Fibroblast of skin of back (primary cell): ENCODE measurements at regions not wholly inside any gene's neighbourhood (a gene's known extent, or its start where the extent isn't known, plus 50 kb on each side); places are given as distances from the start of the nearest gene placed in this dataset.

Experiments
- DNase-seq: peaks from one replicate; pipeline ENCODE4 v3.0.0-alpha.2; 2013

DNA sequence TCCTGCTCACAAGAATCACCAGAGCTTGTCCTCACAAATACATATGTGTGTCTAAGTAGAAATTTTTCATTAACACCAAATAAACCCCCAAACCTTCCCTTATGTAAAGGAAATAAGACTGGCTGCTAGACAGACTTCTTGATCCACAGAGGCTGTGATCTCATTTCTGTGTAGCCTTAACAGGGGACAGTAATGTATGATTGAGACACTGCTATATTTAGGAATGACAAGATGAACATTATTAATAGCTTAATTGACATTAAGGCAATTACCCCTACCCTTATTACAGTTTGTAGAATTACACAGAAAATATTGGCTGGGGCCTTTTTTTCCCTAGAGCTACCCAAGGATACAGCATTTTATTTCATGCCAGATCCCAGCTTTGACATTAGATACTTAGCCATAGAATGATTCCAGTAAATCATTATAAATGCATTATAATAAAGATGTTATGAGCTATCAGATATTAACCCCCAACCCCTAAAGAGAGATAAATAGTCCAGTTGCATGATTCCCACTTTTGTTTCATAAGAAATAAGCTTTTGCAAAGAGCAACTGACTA lies 392.1 kb upstream of the HNRNPA3 start:
- DNase-seq = no peak

DNA sequence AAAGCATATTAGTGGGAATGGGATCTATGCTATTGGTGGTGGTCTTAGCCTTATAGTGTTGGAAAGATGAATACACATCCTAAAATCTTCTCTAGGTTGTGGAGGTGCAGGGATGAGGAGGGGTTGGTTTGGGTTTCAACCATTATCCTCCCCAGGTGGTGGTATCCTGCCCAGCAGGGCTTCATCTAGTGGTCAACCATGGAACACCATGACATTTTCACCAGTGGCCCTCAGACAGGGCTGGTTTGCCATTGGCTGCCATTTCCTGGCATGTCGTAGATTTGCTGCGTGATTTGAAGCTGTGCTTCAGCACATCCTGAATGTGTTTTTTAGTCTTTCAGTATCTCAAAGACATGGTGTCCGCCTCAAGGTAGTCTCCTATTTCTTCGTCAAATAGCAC lies 391.2 kb upstream of the HNRNPA3 start:
- DNase-seq = no peak

DNA sequence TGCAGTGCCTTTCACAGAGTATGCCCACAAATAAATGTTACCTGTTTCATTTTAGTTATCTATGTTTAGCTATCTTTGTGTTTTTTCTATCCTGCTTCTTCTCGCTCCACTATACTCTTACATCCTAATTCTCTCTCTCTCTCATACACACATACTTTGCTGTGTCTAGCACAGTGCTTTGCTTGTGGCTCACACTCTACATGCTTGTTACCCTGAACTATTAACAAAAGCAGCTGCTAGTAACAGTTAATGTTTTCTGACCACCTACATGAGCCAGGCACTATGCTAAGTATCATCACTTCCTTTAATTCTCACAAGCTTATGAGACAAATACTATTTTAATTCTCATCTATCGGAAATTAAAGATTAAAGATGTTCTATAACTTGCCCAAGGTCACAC lies 390.5 kb upstream of the HNRNPA3 start:
- no peak for DNase-seq

DNA sequence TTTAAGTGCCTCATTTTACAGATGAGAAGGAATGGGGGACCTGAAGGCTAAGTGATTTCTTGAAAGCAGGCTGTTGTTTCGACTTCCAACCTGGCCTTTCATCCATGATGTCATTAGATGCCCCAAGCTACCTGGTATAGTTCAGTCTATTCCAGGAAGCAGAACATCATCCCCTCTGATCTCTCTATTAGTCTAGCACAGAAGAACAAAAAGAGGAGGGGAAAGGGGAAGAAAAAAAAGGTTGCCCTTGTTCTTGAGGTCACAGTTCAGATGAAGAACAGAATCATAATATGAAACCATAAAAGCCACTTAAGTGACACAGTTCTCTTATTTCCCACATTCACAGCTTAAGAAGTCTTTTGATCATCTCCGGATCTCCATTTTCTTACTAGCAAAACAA lies 386.2 kb upstream of the HNRNPA3 start:
- DNase-seq = no peak

DNA sequence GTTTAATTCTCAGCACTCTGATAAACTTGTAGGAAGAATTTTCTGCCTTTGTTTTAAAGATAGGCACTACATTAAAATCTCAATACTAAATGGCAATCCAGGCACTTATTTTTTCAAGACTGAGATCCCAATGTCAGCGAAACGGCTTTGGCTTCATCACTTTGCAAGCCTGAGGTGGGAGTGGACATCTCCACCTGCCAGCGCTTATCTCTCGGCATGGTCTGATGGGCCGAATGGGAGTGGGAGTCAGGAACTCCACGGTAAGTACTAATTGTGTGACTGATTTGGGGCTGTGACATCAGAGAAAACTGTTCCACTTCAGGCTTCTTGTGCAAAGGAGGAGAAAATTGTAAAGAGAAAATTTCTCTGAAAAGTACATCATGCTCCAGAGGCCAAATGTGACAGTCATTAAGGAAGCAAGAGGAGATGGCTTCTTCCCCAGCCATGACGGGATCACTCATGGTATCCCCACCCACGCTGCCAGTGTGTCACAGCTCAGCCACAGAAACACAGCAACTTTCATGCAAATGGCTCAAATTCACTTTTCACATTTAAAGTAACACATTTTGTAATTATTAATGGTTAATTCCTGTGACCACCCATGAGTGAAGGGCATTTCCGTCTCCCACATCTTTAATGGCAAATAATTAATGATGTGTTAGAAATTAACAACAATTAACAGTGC lies 385.5 kb upstream of the HNRNPA3 start:
- no peak for DNase-seq

DNA sequence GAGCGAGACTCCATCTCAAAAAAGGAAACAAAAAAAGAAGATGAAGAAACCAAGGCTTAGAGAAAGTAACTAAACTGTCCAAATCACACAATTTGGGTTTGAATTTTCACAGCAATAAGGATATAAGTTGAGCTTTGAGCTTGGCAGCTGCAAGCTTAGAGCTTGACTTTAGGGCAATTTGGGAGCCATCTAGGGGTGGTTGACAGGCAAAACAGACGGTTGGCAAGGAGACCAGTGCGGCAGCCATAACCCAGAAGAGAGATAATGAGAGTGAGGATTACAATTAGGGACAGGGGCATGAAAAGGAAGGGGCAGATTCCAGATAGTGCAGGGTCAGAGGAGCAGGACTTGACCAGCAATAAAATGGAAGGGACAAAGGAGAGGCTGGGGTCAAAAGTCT lies 382.2 kb upstream of the HNRNPA3 start:
- no peak for DNase-seq

DNA sequence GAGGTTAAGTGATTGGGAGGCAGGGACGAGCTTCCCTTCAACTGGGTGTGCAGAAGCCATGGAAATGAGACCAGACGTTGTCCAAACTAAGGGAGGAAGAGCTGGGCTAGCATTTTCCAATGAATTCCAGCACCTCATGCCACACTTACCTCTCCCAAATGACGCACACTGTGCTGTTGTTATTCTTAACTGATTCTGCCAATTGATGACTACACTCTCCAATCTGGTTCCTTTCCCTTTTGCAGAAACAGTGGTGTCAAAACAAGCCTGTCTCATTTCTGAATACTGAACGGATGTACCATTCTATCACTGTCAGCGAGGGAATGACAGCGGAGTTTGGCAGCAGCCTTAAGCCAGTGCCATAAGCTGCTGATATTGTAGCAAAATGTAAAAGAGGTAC lies 380.5 kb upstream of the HNRNPA3 start:
- DNase-seq = no peak

DNA sequence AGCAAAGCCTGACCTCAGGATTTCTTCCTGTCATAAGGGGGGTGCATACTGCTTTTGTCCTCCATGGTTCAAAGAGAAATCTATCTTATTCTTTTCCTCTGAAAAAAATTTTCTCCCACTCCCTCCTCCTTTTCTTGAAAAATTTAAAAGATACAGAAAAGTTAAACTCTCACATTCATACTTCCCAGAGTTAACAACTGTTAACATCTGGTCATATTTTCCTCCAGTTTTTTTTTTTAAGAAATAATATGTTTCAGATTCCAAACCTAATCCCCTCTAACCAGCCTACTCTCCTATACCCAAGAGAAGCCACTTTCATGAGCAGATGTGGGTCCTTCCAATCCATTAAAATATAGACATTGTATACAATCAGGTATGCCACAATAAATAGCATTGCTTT lies 378.9 kb upstream of the HNRNPA3 start:
- no peak for DNase-seq

DNA sequence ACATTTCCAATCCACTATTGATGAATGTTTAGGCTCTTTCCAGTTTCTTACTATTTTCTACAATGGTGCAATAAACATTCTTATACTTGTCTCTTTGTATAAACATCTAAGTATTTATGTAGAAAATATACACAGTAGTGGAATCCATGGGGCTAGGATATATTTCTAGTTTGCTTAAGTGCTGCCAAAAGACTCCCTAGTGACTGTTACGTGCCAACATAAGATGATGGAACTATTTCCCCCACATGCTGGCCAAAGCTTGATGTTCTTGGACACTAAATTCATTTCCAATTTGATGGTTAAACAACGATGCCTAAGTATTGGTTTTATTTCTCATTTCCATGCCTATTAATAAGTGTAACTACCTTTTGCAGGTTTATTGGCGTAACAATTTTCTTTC lies 378.4 kb upstream of the HNRNPA3 start:
- DNase-seq = no peak

DNA sequence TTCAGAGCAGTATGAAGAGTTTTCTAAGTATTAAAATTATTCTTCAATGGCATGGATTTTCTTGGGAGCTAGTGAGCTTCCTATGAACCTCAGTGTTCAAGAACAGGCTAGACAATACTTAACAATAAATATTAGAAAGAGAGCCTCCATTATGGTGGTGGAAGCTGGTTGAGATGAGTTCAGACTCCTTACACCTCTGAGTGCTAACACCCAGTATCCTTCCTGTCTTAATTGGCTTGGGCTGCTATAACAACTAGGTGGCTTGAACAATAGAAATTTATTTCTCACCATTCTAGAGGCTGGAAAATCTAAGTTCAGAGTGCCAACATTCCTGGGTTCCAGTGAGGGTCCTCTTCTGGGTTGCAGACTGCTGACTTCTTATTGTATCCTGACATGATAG lies 369.4 kb upstream of the HNRNPA3 start:
- DNase-seq = no peak

DNA sequence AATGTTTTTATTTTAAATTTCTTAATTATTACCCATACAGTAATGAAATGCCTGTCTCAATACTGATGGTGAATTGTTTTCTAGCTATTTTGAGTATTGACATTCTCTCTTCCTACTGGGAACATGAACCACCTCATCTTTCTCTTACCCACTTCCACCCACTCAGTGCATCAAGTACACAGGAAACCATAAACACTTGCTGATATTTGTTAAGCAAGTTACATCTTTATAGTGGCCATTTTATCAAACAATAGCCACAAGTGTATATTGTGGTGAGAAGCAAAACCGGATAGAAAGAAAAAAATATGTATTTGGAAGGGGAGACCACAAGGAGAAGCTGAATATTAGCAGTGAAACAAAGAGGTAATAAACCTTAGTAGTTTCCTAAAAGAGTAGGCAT lies 368.1 kb upstream of the HNRNPA3 start:
- no peak for DNase-seq

DNA sequence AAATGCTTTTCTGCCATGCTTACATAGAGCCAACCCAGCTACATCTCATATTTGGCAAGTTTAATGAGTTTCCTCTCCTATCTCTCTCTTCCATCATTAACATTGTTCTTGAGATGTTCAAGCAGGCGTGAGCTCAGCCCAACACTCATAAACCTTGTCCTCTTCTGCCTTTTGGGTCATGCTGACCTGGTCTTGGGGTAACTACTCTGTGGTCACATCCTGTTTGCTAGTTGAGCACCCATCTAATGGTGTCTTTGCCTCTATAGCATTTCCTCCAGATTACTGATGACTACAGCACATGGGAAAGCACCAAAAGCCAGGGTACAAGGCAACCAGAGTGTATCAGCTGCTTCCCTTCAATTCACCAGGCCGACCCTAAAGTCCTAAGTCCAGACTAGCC lies 366.9 kb upstream of the HNRNPA3 start:
- no peak for DNase-seq

DNA sequence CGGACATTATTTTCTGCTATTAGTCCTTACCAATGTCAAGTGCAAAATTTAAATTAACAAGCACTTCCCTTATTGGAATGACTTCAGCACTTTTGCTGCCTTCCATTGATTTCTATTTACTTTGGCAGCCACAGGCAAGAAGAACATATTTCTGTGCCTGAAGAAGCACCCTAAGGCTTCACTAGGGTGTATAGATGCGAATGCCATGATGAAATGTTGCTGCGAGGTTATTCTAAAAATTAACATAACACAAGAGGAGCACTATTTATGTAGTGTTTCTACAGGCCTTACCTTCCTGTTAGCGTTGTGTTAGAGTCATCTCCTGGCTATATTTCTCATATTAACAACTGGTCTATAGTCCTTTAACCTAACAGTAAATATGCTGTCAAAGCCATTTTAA lies 365.0 kb upstream of the HNRNPA3 start:
- DNase-seq = no peak

DNA sequence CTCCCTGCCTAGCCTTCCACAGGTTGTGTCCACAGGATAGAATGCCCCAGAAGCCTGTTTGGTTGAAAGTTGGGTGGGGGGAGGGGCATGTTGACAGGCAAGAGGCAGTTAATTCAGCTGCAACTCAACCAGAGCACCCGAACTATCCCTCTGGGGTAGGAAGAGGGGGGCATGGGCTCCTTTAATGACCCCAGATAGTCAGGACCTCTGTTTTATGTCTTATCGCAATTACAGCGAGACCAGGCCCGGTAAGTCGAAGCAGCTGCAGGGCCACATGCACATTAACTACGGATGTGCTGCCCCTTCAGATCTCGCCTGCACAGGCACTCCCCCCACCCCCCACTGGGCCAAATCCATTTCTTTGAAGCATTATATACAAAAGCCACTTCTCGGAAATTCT lies 363.8 kb upstream of the HNRNPA3 start:
- DNase-seq = no peak

DNA sequence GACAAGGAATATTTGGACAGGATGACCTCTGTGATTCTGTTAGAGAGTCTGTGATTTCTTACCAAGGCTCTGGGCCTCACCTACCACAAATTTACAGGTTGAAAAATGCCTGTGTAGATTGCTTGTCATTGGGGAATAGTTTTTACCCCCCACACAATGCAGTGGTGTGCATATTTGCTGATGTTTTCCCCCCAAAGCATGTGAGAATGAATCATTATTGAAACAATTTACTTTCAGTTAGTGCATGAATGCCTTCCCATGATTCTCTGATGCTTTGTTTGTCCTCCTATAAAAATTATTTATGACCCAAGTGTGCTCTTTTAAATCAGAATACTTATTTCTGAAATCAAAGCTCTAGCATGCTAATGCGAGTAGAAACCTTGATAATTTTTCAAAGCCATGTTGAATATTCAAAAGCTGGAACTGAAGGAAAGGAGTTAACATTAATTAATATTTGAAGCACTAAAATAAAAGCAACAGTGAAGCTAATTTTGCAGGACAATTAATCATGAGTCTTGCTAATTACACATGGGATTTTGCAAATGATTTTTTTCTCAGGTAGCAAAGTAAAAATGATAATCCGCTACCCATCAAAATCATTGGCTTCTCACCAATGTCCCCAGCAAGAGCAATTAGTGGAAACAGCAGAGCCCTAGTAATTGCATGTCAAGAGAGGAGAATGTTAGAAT lies 361.2 kb upstream of the HNRNPA3 start:
- DNase-seq = no peak

DNA sequence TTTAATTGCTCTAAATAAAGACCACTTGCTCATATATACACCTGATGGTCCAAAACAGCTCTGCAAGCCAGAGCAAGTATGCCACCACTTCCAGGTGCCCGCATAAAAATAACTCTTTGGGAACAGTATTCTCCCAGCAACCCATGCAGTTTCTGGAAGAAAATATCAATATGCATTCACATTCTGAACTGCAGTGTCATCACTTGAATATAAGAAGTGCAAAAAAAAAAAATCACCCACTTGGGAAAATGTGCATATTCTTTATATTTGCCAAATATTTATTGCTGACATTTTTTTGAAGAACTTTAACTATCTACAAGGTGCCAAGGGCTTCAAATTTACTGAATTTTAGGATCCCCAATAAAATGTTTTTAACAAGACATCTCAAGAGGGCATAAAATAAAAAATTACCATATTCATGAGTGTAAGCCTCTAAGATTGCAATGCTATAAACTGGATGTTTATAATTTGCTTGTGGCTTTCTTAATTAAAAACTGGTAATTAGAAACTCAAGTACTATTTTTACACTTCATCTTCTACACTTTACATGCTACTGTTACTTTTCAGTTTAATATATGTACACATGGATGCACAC lies 360.6 kb upstream of the HNRNPA3 start:
- DNase-seq = no peak

DNA sequence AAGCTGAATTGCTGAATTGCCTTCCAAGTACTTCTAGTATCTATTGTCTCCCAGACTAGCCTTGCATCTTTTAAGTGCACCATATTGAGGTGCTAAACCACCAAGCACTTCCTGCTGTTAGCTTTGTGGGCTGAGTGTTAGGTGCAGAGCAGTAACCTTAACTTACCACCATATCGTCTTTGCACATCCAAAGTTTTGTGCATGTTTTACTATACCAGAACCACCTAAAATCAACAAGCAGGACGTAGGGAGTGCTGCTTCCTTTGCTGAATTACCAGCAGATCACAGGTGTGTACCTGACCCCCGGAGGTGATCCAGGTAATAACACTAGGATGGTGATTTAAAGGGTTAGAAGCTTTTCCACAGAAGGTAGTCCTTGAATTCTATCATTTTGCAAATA lies 359.9 kb upstream of the HNRNPA3 start:
- DNase-seq = no peak

DNA sequence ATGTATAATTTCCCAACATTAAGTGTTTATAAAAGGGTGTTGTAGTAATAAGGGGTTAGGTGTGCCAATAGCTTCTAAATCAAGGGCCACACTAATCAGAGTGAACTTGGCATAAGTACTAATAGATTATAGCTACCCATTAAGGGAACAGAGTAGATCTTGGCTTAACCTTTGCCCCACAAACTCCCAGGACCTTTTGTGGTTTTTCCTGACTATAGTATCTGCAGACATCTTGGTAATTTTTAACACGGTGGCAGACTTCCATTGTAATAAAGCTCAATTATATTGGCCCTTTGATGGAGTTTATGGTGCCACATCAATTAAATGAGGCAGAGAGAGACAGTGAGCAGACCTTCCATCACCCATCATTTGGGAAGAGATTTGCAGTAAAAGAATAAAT lies 358.5 kb upstream of the HNRNPA3 start:
- DNase-seq = no peak

DNA sequence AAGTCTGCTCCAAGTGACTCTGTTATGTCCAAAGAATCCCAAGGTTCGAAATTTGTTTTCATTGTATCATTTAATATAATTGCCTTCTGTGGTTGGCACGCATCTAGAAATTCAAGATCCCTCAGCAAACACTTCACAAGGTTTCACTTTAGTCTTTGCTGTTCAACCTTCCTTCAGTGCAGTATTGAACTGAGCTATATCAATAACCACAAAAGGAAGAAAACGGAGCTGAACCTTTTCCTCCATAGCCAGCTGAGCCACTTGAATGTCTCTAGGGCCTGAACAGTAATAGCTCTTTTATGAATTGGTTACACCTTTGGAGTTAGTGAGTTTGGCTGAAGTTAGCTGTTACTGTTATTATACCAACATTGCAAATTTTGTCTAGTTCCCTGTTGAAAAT lies 357.7 kb upstream of the HNRNPA3 start:
- DNase-seq = no peak

DNA sequence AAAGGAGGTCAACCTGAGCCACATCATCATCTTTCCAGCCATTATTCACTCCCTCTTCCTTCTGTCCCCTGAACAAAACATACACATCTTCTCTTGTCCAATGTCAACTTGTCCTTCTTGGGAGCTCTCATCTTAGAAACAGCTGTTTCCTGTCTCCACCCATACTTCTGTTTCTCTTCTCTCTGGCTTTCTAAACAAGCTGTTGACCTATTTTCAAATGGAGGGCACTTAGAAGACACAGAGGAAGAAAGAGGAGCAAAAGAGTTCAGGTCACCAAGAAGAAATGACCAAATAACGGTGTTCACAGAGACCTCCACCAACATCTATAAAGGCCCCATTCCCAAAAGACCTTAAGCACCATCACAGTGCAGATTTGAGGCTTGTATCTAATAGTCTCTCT lies 355.9 kb upstream of the HNRNPA3 start:
- DNase-seq = no peak

DNA sequence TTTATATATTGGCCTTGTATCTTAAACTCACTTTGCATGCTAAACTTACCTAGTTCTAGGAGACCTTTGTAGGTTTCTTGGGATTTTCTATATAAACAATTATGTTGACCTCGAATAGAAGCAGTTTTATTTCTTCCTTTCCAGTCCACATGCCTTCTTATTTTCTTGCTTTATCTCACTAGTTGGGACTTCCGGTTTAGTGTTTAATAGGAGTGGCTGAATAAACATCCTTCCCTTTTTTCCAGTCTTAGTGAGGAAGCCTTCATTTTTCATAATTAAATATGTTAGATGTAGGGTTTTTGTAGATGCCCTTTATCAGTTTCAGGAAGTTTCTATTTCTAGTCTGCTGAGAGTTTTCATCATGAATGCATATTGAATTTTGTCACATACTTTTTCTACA lies 347.3 kb upstream of the HNRNPA3 start:
- DNase-seq = no peak

DNA sequence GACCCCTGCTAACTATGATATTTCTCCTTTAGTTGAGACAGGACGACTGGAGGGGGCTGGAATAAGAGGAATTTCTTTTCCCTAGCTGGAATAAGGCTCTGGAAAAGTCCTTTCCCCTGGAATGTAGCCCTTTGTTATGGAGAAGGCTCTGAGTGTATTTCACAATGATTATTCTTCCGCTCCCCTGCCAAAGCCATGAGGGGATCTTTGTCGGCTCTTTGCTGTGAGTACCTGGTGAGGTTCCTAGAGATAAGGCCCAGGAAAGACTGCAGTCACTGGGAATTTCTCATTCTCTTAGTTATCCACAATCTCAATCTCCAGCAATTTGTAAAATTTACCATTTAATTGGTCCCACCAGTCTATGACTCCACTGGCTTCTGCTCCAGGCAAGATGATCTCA lies 340.2 kb upstream of the HNRNPA3 start:
- no peak for DNase-seq

DNA sequence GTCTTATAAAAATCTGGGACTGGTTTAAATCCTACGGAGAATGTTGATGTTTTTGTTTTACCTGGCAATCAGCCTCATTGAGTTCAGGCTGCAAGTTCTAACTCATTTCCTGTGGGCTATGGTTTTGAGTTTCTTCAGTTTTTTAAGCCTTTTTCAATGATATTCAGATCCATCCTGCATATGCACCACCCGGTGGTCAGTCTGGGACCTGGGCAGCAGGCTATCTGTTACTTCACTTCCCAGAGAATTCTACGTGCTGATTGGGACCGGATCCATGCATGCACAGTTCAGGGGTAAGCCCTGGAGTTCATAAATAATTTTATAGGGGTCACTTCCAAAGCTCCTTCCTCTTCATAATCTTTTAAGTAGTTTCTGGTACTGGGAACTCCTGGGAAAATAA lies 339.2 kb upstream of the HNRNPA3 start:
- DNase-seq = peak; percentile 8

DNA sequence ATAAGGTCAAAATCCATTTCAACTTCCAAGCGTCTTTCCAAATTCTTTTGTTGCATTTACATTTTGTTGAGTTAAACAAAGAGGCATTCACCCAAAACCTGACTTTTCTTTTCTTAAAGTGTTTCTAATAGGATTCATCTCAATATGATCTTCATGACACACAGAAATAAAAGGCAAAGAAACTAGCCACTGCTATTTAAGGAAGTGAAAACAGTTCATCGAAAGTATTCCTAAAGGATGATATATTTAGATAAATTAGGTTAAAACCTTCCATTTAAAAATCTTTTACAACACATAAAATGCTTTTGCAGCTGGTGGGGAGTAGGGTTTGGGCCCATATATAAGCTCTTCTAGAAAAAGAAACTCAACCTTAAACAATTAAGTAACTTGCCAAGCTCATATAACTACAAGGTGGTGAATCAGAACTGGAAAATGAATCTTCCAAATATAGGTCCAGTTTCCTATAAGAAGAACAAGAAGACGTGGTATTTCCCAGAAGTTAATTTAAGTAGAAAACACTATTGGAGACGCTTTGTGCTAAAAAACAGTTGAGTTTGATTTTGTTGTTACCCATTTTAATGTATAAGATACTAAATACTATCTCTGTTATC lies 336.0 kb upstream of the HNRNPA3 start:
- DNase-seq = no peak
